A549 (cell line): ENCODE measurements at regions not wholly inside any gene's neighbourhood (a gene's known extent, or its start where the extent isn't known, plus 50 kb on each side); places are given as distances from the start of the nearest gene placed in this dataset.

ENCODE experiments used
- ATAC-seq, 2 experiments: fragments of 200-7000 bp in 1 of 2; fragments of >200 bp in 1 of 2; cut with Nextera tagmentation in 1 of 2; cut with Tn5 transposase in 1 of 2; 3 replicates each; pipeline versions ENCODE4 v1.8.0 to v1.9.1; 2018 to 2020; ENCODE audit warnings: mild to moderate bottlenecking in 1 of 2, moderate library complexity in 1 of 2
- CTCF ChIA-PET: fragments of 300-600 bp; sonication (Branson Sonifier 250); formaldehyde crosslinking; extraction: SDS; loops from one replicate; lab custom pipeline; 2021; ENCODE audit warnings: antibody characterized with exemption, inconsistent platforms; lab: Yijun Ruan, JAX
- POLR2A ChIA-PET: fragments of 350-600 bp; formaldehyde crosslinking; extraction: SDS; loops from one replicate; lab custom pipeline; 2021; ENCODE audit warnings: antibody characterized with exemption, inconsistent platforms; lab: Yijun Ruan, JAX
- DNase-seq, 2 experiments: peaks; one replicate each; pipeline versions ENCODE4 v3.0.0 to v3.0.0-alpha.2; 2011 to 2016; ENCODE audit warnings: low read depth in 1 of 2, low spot score in 1 of 2
- FAIRE-seq: peaks from 2 replicates; lab custom pipeline; 2011; peaks lifted over from hg19 to GRCh38; lab: Jason Lieb, UNC
- H3K27ac ChIP-seq, 2 experiments: fragments of >200 bp; sonication (Bioruptor Twin); formaldehyde crosslinking; 3 replicates each; pipeline ENCODE4 v1.5.1; 2016 to 2017
- H3K4me1 ChIP-seq: fragments of >200 bp; sonication (Bioruptor Twin); formaldehyde crosslinking; 3 replicates; pipeline ENCODE4 v1.6.1; 2016
- H3K4me2 ChIP-seq: fragments of >200 bp; sonication (Bioruptor Twin); formaldehyde crosslinking; 3 replicates; pipeline ENCODE4 v1.6.1; 2016
- H3K4me3 ChIP-seq: fragments of >200 bp; sonication (Bioruptor Twin); formaldehyde crosslinking; 3 replicates; pipeline ENCODE4 v1.5.1; 2016
- H3K9me3 ChIP-seq: fragments of >200 bp; sonication (Bioruptor Twin); formaldehyde crosslinking; 3 replicates; pipeline ENCODE4 v1.6.1; 2016
- BCL3 ChIP-seq: fragments of >200 bp; sonication (Bioruptor Twin); formaldehyde crosslinking; IDR thresholded peaks from 3 replicates; pipeline ENCODE4 v1.6.1; 2016
- BHLHE40 ChIP-seq: IDR thresholded peaks from 2 replicates; pipeline ENCODE4 v1.6.1; 2012; ENCODE audit warnings: low read depth, low read length, inconsistent platforms
- CBX8 ChIP-seq: fragments of 200-600 bp; sonication (generic); IDR thresholded peaks from 2 replicates; pipeline ENCODE4 v1.6.1; 2016
- EHMT2 ChIP-seq: fragments of 200-600 bp; sonication (generic); IDR thresholded peaks from 2 replicates; pipeline ENCODE4 v1.6.1; 2016; ENCODE audit warnings: antibody characterized with exemption, low read depth, mild to moderate bottlenecking, moderate library complexity
- FOSL2 ChIP-seq, 2 experiments: fragments of 450-650 bp in 1 of 2; fragments of >200 bp in 1 of 2; sonication (Bioruptor Twin) in 1 of 2; formaldehyde crosslinking; IDR thresholded peaks; 2 replicates each; pipeline versions ENCODE4 v1.5.0 to v1.6.1; 2016 to 2020; ENCODE audit warnings: mild to moderate bottlenecking in 1 of 2, moderate library complexity in 1 of 2
- FOXS1 ChIP-seq: fragments of 250-450 bp; sonication (Bioruptor Pico); IDR thresholded peaks from 2 replicates; pipeline ENCODE4 v1.5.0; 2020; ENCODE audit warnings: mild to moderate bottlenecking, moderate library complexity
- GATA3 ChIP-seq: IDR thresholded peaks from 2 replicates; pipeline ENCODE4 v1.6.1; 2012; ENCODE audit warnings: borderline replicate concordance
- HES2 ChIP-seq: fragments of >200 bp; sonication (Bioruptor Twin); formaldehyde crosslinking; IDR thresholded peaks from 2 replicates; pipeline ENCODE4 v1.6.1; 2016
- HEYL ChIP-seq: fragments of 250-450 bp; sonication (Bioruptor Pico); IDR thresholded peaks from 2 replicates; pipeline ENCODE4 v1.8.0; 2021; ENCODE audit warnings: mild to moderate bottlenecking, moderate library complexity
- HMGXB4 ChIP-seq: fragments of 250-450 bp; sonication (Bioruptor Pico); IDR thresholded peaks from 2 replicates; pipeline ENCODE4 v1.5.0; 2021; ENCODE audit warnings: mild to moderate bottlenecking, moderate library complexity, borderline replicate concordance
- HOXA7 ChIP-seq: fragments of 250-450 bp; sonication (Bioruptor Pico); IDR thresholded peaks from 2 replicates; pipeline ENCODE4 v1.5.0; 2020; ENCODE audit warnings: mild to moderate bottlenecking, moderate library complexity
- HOXB5 ChIP-seq: fragments of 250-450 bp; sonication (Bioruptor Pico); IDR thresholded peaks from 2 replicates; pipeline ENCODE4 v1.5.0; 2020; ENCODE audit warnings: mild to moderate bottlenecking, moderate library complexity
- JUNB ChIP-seq: fragments of >200 bp; sonication (Bioruptor Twin); formaldehyde crosslinking; IDR thresholded peaks from 2 replicates; pipeline ENCODE4 v1.6.1; 2016
- MAFK ChIP-seq: fragments of 450-650 bp; IDR thresholded peaks from 2 replicates; pipeline ENCODE4 v1.6.1; 2014; ENCODE audit not compliant: partially characterized antibody
- MAZ ChIP-seq: fragments of 150-350 bp; IDR thresholded peaks from 2 replicates; pipeline ENCODE4 v1.6.1; 2014; ENCODE audit warnings: antibody characterized with exemption, low read depth, low read length, borderline replicate concordance
- NFE2L2 ChIP-seq: fragments of 150-350 bp; conservative IDR thresholded peaks from 2 replicates; pipeline ENCODE4 v1.6.1; 2014; ENCODE audit warnings: low read length
- NPAS2 ChIP-seq: fragments of 250-450 bp; sonication (Bioruptor Pico); IDR thresholded peaks from 2 replicates; pipeline ENCODE4 v1.8.0; 2022; ENCODE audit warnings: mild to moderate bottlenecking, moderate library complexity, borderline replicate concordance
- PHF8 ChIP-seq: fragments of 200-600 bp; sonication (generic); IDR thresholded peaks from 2 replicates; pipeline ENCODE4 v1.6.1; 2016; ENCODE audit warnings: low read depth, mild to moderate bottlenecking, antibody characterized with exemption, moderate library complexity, borderline replicate concordance
- RAD21 ChIP-seq, 2 experiments: fragments of >200 bp in 1 of 2; sonication (Bioruptor Twin) in 1 of 2; formaldehyde crosslinking in 1 of 2; IDR thresholded peaks in 1 of 2; conservative IDR thresholded peaks in 1 of 2; 2 replicates in 1 of 2; 3 replicates in 1 of 2; pipeline ENCODE4 v1.6.1; 2012 to 2018; ENCODE audit warnings: inconsistent platforms in 1 of 2
- REST ChIP-seq: fragments of 200-600 bp; sonication (generic); IDR thresholded peaks from 2 replicates; pipeline ENCODE4 v1.6.1; 2016; ENCODE audit warnings: antibody characterized with exemption, mild to moderate bottlenecking, moderate library complexity
- SMC3 ChIP-seq: fragments of >200 bp; sonication (Bioruptor Twin); formaldehyde crosslinking; IDR thresholded peaks from 3 replicates; pipeline ENCODE4 v1.6.1; 2018; ENCODE audit warnings: inconsistent platforms
- ZNF302 ChIP-seq: fragments of 250-450 bp; sonication (Bioruptor Pico); IDR thresholded peaks from 2 replicates; pipeline ENCODE4 v1.9.0; 2021; ENCODE audit warnings: inconsistent platforms, mild to moderate bottlenecking, moderate library complexity
- ZSCAN20 ChIP-seq: fragments of 250-450 bp; sonication (Bioruptor Pico); IDR thresholded peaks from 2 replicates; pipeline ENCODE4 v1.8.0; 2022; ENCODE audit warnings: mild to moderate bottlenecking, moderate library complexity
- WGBS: methylation state at CpG from one replicate; pipeline ENCODE4 v1.1.6; 2017; ENCODE audit errors: missing lambda C conversion rate; 5-methylcytosine and 5-hydroxymethylcytosine counted together

GRCh38 chr5:30279237-30279636, 914.2 kb upstream of the CDH6 start:
- H3K4me1 ChIP-seq: no peaks in the 10 kb centered on the region
- DNase-seq: no peak
- TF ChIP-seq SMC3 (no peak), RAD21 (conservative IDR thresholded peaks at IDR 0.05 in 1 of 2, IDR thresholded peaks at IDR 0.05 in 1 of 2) (no peak), REST (no peak), NFE2L2 (no peak), FOXS1 (no peak), CBX8 (no peak), HOXA7 (CRISPR knock-in tag) (no peak), MAFK (no peak), HES2 (no peak), ZSCAN20 (CRISPR knock-in tag) (no peak)
- H3K27ac ChIP-seq: no peak overlapping the region
- POLR2A ChIA-PET: no interaction called here
- H3K4me3 ChIP-seq: no peak overlapping the region
- H3K9me3 ChIP-seq: no peaks in the 10 kb centered on the region; the same call in 2 of the 3 replicates
- no peak for FAIRE-seq
- WGBS: 20% methylated on average over 2 of the region's 2 CpGs
- no peak for ATAC-seq
- CTCF ChIA-PET: no interaction called here
- no peak overlapping the region for H3K4me2 ChIP-seq

GRCh38 chr5:30267026-30267425, 926.5 kb upstream of the CDH6 start:
- no peak for TF ChIP-seq HOXB5 (CRISPR knock-in tag)
- no peak for TF ChIP-seq JUNB
- no peak for TF ChIP-seq ZNF302 (CRISPR knock-in tag)
- TF ChIP-seq NPAS2: no peak
- no peak for TF ChIP-seq EHMT2
- TF ChIP-seq HES2: no peak
- no peak for TF ChIP-seq RAD21 (conservative IDR thresholded peaks at IDR 0.05 in 1 of 2, IDR thresholded peaks at IDR 0.05 in 1 of 2)
- TF ChIP-seq SMC3: no peak
- no peak for TF ChIP-seq BCL3
- POLR2A ChIA-PET: no interaction called here
- no peak for ATAC-seq

GRCh38 chr5:30239331-30240022, 954.0 kb upstream of the CDH6 start:
- Histone ChIP-seq H3K4me3 (no peak overlapping the region), H3K4me1 (no peaks in the 10 kb centered on the region), H3K27ac (no peak overlapping the region), H3K4me2 (no peak overlapping the region), H3K9me3 (no peaks in the 10 kb centered on the region; the same call in 2 of the 3 replicates)
- no peak for FAIRE-seq
- 50% methylated on average over 7 of the region's 7 CpGs for WGBS
- CTCF ChIA-PET: interaction anchor here (0.6 kb wide), 1 partner anchor 1210 kb away, joined by 3 read pairs; no protein-coding TSS in a partner anchor
- no peak for DNase-seq
- POLR2A ChIA-PET: no interaction called here
- TF ChIP-seq HMGXB4 (CRISPR knock-in tag) (no peak), ZSCAN20 (CRISPR knock-in tag) (no peak), FOSL2 (IDR thresholded peaks at IDR 0.05) (no peak), FOSL2 (CRISPR knock-in tag; IDR thresholded peaks at IDR 0.05) (no peak), BHLHE40 (no peak), HES2 (no peak), PHF8 (no peak), HEYL (no peak), GATA3 (no peak), MAZ (no peak)
- no peak for ATAC-seq

More at GRCh38 chr5:30267026-30267425, 926.5 kb upstream of the CDH6 start:
- no peak overlapping the region for H3K4me3 ChIP-seq
- no peak for DNase-seq
- no peak for FAIRE-seq
- no peak overlapping the region for H3K4me2 ChIP-seq
- no peaks in the 10 kb centered on the region for H3K9me3 ChIP-seq
- no peak overlapping the region for H3K27ac ChIP-seq
- H3K4me1 ChIP-seq: no peaks in the 10 kb centered on the region
- CTCF ChIA-PET: no interaction called here
